Umbilical cord (tissue), 1 donor: ENCODE measurements at regions not wholly inside any gene's neighbourhood (a gene's known extent, or its start where the extent isn't known, plus 50 kb on each side); places are given as distances from the start of the nearest gene placed in this dataset.
"Not testable (repeated sequence)": the region's sequence is repeated elsewhere in the genome, so short reads cannot be mapped to it uniquely, and the experiment has no call there.

Experiments
- DNase-seq: peaks from one replicate; pipeline ENCODE4 v3.0.0-alpha.2; 2015; ENCODE audit warnings: low spot score

GRCh38 chr4:66443008-66443407 is 772.7 kb upstream of the EPHA5 start:
- no peak for DNase-seq

DNA sequence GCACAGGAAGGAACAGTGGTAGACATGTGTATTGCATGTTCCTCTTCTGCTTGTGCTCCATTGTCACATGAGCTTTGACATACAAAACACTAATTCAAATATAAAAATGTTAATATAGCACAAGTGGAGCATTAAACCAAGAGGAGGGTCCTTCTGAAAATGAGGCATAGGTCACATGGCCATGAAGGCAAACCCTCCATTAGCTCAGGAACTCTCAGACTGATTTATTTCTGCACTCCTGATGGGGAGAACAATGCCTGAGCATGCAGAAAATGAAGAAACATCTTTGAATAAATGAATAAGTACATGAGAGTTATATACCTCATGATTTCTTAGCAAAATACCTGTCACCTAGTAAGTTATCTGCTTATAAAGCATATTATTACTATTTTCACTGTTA is 769.2 kb upstream of the EPHA5 start:
- DNase-seq: no peak

GRCh38 chr4:66433706-66434105 is 763.4 kb upstream of the EPHA5 start:
- no peak for DNase-seq

DNA sequence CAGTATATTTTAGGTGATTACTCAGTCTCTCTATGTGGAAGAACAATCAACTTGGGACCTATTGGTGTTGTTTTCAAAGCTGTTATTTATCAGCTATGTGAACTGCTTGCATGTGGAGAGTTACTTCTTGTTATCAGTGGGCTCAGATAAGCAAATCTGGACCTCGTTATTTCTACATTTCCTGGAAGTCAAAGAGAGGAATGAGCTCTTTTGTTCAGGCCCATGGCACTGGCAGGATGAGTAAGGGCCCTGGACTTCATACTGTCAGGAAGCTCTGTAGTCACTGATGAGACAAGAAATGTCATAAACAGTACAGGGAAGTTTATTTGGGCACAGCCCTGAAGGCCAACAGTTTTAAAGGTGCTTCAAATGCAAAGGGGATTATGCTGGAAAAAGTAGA is 760.6 kb upstream of the EPHA5 start:
- no peak for DNase-seq

- no peak for DNase-seq
Observed at GRCh38 chr4:66429276-66429675, 759.0 kb upstream of the EPHA5 start.

GRCh38 chr4:66416425-66416824 is 746.1 kb upstream of the EPHA5 start:
- no peak for DNase-seq

DNA sequence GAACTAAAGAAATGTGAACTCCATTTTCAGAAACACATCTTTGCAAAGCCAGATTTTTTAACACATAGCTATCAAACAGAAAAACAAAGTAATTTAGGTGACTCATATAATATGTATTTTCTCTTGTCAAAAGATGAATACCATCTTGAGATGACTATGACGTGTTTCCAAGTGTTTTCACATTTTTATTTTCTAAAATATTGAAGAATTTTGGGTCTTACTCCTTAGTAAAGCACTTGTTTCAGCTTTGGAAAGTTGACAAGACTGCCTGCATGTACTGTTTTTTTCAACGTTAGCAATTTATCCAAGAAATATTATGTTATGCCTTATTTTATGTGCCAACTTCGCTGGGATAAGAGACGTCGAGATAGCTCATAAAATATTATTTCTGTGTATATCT is 733.9 kb upstream of the EPHA5 start:
- DNase-seq: no peak

DNA sequence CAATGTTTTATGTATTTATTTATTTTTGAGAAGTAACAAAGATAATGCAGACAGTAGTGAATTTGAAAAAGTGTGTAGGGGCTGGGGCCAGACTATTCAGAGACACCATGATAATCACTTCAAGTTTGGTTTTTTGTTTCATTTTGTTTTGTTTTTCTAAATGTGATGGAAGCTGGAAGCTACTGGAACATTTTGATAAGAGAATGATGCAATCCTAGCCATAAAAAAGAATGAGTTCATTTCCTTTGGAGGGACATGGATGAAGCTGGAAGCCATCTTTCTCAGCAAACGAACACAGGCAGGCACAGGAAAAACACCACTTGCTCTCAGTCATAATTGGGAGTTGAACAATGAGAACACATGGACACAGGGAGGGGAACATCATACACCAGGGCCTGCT is 706.6 kb upstream of the EPHA5 start:
- no peak for DNase-seq

DNA sequence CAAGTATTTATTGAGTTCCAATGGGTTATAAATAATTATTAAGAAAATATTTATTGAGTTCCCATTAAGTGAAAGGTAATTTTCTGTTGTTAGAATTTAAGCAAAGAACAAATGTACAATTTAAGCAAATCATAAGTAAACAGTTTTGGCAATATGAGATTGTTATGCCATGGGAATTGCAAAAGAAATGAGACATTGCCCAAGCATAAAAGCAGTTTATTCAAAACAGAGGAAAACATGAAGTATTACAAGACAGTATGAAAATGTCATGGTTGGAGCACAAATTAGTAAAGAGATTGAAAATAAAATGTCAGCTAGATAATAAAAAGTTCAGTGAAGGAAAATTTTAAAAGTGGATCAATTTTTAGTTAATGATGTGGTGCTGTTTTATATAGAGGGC is 706.1 kb upstream of the EPHA5 start:
- no peak for DNase-seq

DNA sequence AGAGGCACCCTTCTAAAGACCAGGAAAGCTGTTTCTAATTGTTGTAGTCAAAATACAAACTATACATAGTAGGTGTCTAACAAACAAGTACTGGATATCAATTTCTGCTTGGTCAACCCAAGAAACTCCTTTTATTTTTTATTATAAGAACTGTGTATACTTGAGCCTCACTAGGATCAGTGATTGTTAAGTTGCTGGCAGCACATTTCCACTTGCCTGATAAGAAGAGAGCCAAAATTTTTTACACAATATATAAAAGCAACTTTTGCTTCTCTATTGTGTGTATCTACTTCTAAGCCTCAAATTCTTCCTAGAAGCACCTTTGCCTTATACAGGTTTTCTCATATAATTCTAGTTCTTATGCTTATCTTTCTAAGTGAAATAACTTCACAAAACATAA is 703.0 kb upstream of the EPHA5 start:
- DNase-seq: no peak

DNA sequence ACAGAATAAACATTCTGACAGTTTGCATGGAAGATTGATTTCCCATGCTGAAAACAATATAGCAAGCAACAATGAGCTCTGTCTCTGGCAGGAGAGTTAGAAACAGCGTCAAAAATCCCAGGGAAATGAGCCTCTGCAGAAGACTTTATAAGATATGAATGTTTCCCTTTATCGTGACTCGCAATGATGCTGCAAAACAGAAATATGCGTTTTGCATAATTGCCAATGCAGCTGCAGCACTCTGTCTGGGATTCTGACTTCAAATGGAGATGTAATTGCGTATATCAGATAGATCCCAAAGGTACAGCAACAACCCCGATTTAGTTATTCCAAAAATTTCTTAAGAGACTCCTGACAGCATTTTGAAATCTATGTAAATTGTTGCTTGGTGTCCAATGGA is 702.4 kb upstream of the EPHA5 start:
- DNase-seq: no peak

GRCh38 chr4:66367043-66367660 is 696.9 kb upstream of the EPHA5 start:
- DNase-seq: no peak

GRCh38 chr4:66360395-66360794 is 690.1 kb upstream of the EPHA5 start:
- not testable (repeated sequence) for DNase-seq

DNA sequence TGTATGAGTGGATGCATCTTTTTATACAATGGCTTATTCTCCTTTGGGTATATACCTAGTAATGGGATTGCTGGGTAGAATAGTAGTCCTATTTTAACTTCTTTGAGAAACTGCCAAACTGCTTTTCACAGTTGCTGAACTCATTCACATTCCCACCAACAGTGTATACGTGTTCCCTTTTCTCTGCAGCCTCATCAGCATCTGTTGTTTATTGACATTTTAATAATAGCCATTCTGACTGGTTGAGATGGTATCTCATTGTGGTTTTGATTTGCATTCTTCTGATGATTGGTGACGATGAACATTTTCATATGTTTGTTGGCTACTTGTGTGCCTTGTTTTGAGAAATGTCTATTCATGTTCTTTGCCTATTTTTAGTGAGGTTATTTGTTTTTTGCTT is 687.0 kb upstream of the EPHA5 start:
- DNase-seq: no peak

DNA sequence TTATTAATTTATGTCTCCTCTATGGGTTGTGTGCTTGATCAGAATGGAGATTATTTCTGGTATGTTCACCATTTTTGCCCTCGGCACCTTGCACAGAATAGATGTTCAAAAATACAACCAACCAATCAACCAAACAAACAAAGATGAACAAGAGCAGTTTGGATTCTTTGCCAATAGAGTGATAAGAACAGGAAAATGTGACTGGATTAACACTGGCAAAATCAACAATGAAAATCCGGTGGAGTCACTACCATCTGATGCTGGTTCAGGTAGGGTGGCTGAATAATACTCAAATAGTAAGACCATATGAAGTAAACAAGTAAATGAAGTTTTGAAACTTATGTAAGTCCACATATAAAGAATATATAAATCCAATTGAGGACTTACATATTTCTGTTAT is 685.0 kb upstream of the EPHA5 start:
- DNase-seq: no peak

DNA sequence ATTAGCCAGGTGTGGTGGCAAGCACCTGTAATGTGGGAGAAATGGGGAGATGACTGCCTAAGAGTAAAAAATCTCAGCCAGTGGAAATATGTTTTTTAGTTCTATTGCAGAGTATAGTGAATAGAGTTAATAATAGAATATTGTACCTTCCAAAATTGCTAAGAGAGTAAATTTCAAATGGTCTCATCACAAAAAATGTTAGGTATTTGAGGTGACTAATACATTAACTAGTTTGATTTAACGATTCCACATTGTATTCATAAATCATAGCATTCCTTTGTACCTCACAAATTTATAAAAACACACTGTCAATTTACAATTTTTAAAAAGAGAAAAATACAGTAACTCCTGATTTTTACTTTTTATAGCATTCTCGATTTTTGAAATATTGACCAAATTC is 681.5 kb upstream of the EPHA5 start:
- no peak for DNase-seq

DNA sequence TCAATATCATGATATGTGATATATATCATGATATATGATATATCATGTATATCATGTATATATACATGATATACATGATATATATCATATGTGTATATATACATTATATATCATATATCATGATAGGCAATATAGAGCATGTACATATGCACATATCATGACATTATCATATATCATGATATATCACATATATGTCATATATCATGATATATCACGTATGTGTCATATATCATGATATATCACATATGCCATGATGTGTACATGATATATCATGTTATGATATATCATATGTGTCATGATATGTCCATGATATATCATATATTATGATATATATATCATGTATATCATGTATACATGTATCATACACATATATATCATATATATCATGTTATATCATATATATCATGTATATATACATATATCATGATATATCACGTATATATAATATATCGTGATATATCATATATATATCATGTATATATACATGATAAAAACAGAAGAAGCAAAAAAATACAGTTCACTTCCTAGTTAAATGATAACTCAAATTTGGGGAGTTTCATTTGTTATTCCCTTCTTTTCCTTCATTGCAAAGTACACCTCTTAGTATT is 670.1 kb upstream of the EPHA5 start:
- DNase-seq: no peak

DNA sequence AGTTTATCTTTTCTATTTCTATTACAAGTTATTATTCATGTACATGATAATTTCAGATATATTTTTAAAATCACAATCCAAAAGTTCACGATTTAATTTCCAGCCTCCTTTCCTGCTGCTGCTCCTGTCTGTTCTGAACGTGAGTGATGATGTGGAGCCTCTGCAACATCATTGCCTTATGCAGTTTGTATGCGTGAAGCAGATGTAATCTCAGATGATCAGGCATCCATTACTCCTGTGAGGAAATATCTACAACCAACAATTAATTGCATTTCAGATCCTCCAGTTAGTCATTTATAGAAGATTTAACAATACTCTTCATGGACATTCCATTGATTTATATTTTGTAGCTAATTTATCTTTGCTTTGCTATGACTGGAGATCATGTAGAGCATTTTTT is 668.7 kb upstream of the EPHA5 start:
- no peak for DNase-seq

- DNase-seq: no peak
Observed at GRCh38 chr4:66331761-66332160, 661.5 kb upstream of the EPHA5 start.

DNA sequence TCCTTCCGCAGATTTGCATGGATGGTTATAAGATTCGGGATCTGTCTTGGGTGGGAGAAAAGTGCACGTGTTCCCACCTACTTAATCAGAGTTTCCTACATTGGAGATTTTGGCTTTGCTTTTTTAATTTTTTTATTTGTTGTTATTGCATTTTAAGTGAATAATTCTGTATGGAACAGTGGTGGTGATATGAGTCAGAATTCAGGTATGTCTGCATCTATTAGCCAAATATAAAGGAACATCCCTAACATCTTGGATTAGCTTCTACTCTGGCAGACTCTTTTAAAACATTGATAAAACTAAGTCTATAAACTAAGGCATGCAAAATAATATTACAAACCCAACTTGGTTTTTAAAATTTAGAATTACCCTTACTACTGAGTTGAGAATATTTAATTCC is 659.8 kb upstream of the EPHA5 start:
- no peak for DNase-seq

- no peak for DNase-seq
Observed at GRCh38 chr4:66328803-66329574, 658.7 kb upstream of the EPHA5 start.

DNA sequence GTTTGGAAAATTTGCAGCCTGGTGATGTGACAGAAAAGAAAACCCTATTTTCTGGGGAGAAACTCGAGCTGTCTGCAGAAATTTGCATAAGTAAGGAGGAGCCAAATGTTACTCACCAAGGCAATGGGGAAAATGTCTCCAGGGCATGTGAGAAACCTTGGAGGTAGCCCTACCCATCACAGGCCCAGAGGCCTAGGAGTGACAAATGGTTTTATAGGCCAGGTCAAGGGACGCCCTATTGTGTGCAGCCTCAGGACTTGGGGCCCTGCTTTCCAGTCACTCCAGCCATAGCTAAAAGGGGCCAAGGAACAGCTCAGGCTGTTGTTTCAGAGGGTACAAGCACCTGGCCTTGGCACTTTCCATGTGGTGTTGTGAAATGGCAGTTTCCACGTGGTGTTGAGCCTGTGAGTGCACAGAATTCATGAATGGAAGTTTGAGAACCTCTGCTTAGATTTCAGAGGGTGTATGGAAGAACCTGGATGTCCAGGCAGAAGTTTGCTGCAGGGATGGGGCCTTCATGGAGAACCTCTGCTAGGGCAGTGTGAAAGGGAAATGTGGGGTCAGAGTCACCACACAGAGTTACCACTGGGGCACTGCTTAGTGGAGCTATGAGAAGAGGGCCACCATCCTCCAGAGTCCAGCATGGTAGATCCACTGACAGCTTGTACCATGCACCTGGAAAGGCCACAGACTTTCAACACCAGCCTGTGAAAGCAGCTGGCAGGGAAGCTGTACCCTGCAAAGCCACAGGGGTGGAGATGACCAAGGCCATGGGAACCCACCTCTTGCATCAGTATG is 637.6 kb upstream of the EPHA5 start:
- no peak for DNase-seq
